T-helper 2 cell treated with Interferon-gamma antibody and Interleukin-4, amounts not matched to agents 5 μg/mL and 100 μg/mL, for 36 hours (primary cell): ENCODE measurements at regions not wholly inside any gene's neighbourhood (a gene's known extent, or its start where the extent isn't known, plus 50 kb on each side); places are given as distances from the start of the nearest gene placed in this dataset.

Experiments
- DNase-seq: peaks from one replicate; pipeline ENCODE4 v3.0.0; 2021; ENCODE audit warnings: low spot score
- H3K27ac Mint-ChIP-seq: one replicate; pipeline ENCODE4 v1.8.0; 2021; ENCODE audit warnings: mild to moderate bottlenecking, mixed read lengths
- H3K27me3 Mint-ChIP-seq: one replicate; pipeline ENCODE4 v1.8.0; 2021; ENCODE audit warnings: low read depth, mixed read lengths
- H3K36me3 Mint-ChIP-seq: one replicate; pipeline ENCODE4 v1.8.0; 2021; ENCODE audit warnings: low read depth, mixed read lengths
- H3K4me1 Mint-ChIP-seq: one replicate; pipeline ENCODE4 v1.8.0; 2021; ENCODE audit warnings: low read depth, mixed read lengths
- H3K4me3 Mint-ChIP-seq: one replicate; pipeline ENCODE4 v1.8.0; 2022; ENCODE audit warnings: mild to moderate bottlenecking, moderate library complexity, mixed read lengths
- H3K9me3 Mint-ChIP-seq: one replicate; pipeline ENCODE4 v1.8.0; 2021; ENCODE audit warnings: mixed read lengths

DNA sequence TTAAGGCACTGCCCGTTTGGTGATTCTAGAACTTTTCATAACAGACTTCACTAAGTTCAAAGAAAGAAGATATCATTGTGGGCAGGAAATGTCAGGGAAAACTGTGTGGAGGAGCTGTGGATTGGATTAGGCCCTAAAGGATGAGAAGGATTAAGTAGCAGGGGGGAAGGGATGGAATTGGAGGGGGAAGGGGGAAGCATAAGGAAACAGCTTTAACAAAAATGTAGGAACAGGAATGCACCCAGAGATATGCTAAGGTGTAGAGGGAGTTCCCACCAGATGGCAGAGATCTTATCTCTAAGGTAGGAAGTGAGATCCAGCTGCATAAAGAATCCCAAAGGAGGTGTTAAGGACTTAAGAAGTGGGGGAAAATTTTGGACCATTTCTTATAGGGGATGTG lies 114.5 kb downstream of the LARP7 start:
- no peaks in the 10 kb centered on the region for H3K9me3 Mint-ChIP-seq
- H3K27me3 Mint-ChIP-seq: peaks cover 3% of the 10 kb centered on the region
- H3K27ac Mint-ChIP-seq: no peak overlapping the region
- DNase-seq: no peak
- no peaks in the 10 kb centered on the region for H3K36me3 Mint-ChIP-seq
- no peak overlapping the region for H3K4me3 Mint-ChIP-seq
- H3K4me1 Mint-ChIP-seq: peaks cover 2% of the 10 kb centered on the region

DNA sequence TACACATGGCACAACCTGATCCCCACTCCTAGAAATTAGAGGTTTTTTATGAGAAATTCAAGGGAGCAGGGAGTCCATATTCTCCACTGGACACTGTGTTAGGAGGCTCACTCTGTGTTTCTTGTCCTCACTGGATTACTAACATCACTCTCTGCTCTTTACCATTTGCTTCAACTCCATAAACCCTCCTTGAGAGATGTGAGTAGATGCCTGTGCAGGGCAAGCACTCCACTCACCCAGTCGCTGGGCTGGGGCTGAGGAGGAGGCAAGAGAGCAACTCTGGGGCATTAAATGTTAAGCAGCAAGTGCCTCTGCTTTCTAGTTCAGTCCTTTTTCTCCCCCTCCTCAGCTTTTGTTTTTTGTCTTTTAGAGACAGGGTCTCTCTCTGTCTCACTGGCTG lies 115.1 kb downstream of the LARP7 start:
- H3K9me3 Mint-ChIP-seq: no peaks in the 10 kb centered on the region
- H3K36me3 Mint-ChIP-seq: no peaks in the 10 kb centered on the region
- no peak overlapping the region for H3K4me3 Mint-ChIP-seq
- H3K27ac Mint-ChIP-seq: no peak overlapping the region
- H3K4me1 Mint-ChIP-seq: peaks cover 2% of the 10 kb centered on the region
- no peak for DNase-seq
- peaks cover 3% of the 10 kb centered on the region for H3K27me3 Mint-ChIP-seq

DNA sequence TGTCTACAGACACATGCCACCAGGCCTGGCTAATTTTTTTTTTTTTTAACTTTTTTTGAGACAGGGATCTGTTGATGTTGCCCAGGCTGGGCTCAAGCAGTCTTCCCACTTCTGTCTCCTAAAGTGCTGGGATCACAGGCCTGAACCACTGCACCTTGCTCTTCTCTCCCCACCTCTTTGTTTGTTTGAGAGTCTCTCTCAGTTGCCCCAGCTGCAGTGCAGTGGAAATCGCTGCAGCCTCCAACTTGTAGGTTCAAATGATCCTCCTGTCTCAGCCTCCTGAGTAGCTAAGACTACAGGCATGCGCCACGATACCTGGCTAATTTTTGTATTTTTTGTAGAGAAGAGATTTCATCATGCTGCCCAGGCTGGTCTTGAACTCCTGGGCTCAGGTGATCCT lies 115.6 kb downstream of the LARP7 start:
- Mint-ChIP-seq H3K4me1 (peaks cover 2% of the 10 kb centered on the region), H3K4me3 (no peak overlapping the region), H3K27me3 (peaks cover 3% of the 10 kb centered on the region), H3K27ac (no peak overlapping the region), H3K36me3 (no peaks in the 10 kb centered on the region), H3K9me3 (no peaks in the 10 kb centered on the region)
- DNase-seq: no peak

DNA sequence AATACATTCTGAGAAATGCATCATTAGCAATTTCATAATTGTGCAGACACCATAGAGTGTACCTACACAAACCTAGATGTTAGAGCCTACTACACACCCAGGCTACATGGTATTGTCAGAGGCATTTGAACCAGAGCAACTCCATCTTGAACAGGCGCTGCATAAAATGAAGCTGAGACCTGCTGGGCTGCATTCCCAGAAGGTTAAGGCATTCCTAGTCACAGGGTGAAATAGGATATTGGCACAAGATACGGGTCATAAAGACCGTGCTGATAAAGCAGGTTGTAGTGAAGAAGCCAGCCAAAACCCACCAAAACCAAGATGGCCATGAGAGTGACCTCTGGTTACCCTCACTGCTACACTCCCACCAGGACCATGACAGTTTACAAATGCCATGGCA lies 116.4 kb downstream of the LARP7 start:
- Mint-ChIP-seq H3K27me3 (peaks cover 3% of the 10 kb centered on the region), H3K4me1 (peaks cover 2% of the 10 kb centered on the region), H3K4me3 (no peak overlapping the region), H3K36me3 (no peaks in the 10 kb centered on the region), H3K27ac (no peak overlapping the region), H3K9me3 (no peaks in the 10 kb centered on the region)
- no peak for DNase-seq

DNA sequence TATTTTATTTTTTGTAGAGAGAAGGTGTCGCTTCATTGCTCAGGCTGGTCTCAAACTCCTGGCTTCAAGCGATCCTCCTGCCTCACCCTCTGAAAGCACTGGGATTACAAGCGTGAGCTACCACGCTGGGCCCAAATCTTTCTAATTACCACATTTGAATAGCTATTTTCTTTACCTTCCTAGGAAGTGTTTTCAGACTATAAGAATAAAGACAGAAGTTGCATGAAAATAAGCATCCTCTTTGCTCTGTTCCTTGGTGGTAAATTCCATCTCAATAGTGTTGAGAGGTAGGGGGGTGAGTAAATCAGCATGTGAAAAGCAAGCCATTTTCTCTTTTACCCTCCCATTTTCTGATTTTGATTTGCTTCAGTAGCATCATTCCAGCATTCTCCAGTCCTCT lies 122.4 kb downstream of the LARP7 start:
- H3K9me3 Mint-ChIP-seq: no peaks in the 10 kb centered on the region
- H3K27ac Mint-ChIP-seq: no peak overlapping the region
- H3K27me3 Mint-ChIP-seq: no peaks in the 10 kb centered on the region
- no peaks in the 10 kb centered on the region for H3K36me3 Mint-ChIP-seq
- H3K4me1 Mint-ChIP-seq: peaks cover 2% of the 10 kb centered on the region
- H3K4me3 Mint-ChIP-seq: no peak overlapping the region
- no peak for DNase-seq

DNA sequence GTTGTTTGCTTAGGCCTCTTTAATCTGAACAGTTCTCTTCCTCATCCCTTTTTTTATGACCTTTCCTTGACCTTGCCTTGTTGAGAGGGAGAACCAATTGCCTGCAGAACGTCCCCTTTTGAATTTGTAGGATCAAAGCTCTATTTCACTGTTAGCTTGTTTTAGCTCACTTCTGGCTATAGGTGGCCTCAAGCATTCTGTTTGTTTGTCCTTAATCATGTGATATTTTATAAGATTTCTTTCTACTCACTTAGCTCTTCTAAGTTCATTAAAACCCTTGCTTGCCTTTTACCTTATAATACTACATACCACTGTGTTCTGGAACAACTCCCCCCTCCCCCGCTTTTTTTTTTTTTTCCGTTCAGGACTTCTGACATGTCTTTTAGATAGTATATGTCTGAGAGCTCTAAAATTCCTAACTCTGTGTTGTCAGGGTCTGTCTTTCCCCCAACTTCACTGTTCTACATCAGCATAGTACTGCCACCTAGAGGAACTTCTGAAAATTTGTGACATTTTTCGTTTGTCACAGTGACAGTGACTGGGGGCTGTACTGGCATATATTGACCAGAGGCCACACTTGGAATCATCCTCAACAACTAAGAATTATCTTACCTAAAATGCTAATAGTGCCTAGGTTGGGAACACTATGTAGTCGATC lies 128.5 kb downstream of the LARP7 start:
- no peaks in the 10 kb centered on the region for H3K9me3 Mint-ChIP-seq
- no peak for DNase-seq
- no peak overlapping the region for H3K27ac Mint-ChIP-seq
- H3K4me1 Mint-ChIP-seq: peaks cover 2% of the 10 kb centered on the region
- no peak overlapping the region for H3K4me3 Mint-ChIP-seq
- no peaks in the 10 kb centered on the region for H3K27me3 Mint-ChIP-seq
- no peaks in the 10 kb centered on the region for H3K36me3 Mint-ChIP-seq

DNA sequence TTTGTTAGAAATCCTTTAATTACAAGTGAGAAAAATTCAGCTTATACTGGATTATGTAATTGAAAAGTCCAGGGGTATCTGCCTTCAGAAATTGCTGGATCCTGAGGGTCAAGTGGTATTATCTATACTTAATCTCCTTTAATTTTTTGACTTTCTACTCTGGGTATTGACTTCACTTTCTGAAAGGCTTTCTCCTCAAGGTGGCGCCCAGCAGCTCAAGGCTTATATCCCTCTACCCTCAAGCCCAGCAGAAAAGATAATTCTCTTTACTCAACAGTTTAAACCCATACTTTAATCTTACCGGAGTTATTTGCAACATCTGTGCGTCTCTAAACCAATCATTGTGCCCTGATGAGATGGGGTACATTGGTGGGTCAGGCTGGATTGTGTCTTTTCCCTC lies 129.5 kb downstream of the LARP7 start:
- Mint-ChIP-seq H3K4me3 (no peak overlapping the region), H3K27ac (no peak overlapping the region), H3K27me3 (no peaks in the 10 kb centered on the region), H3K9me3 (no peaks in the 10 kb centered on the region), H3K4me1 (peaks cover 2% of the 10 kb centered on the region), H3K36me3 (no peaks in the 10 kb centered on the region)
- DNase-seq: no peak

DNA sequence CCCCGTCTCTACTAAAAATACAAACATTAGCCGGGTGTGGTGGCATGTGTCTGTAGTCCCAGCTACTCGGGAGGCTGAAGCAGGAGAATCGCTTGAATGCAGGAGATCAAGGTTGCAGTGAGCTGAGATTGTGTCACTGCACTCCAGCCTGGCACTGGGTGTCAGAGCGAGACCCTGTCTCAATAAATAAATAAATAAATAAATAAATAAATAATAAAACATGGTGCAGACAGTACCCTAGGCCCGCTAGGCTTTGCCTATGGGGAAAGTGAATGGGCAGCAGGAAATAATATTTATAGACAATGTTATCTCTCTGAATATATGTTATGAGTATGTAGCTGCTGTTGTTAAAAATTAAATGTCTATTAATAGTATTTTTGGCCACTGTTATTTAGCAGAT lies 130.4 kb downstream of the LARP7 start:
- Mint-ChIP-seq H3K4me3 (no peak overlapping the region), H3K27ac (no peak overlapping the region), H3K4me1 (peaks cover 2% of the 10 kb centered on the region), H3K9me3 (no peaks in the 10 kb centered on the region), H3K36me3 (no peaks in the 10 kb centered on the region), H3K27me3 (no peaks in the 10 kb centered on the region)
- no peak for DNase-seq

DNA sequence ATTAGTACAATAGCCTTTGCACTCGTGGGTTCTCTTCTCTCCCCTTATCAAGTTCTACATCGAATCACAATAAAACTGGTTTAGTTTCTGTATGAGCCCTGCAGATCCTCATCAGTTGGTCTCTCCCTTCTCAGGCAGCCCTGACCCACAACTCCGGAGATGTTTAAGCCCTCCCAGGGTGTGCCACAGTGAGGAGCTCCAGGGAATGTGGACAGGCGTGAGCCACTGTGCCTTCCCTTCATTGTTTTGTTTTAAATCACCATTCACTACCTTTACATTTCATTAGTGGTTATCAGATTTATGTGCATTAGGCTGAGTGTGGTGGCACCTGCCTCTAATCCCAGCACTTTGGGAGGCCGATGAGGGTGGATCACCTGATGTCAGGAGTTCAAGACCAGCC lies 133.2 kb downstream of the LARP7 start:
- no peaks in the 10 kb centered on the region for H3K27me3 Mint-ChIP-seq
- no peak overlapping the region for H3K27ac Mint-ChIP-seq
- DNase-seq: no peak
- no peak overlapping the region for H3K4me3 Mint-ChIP-seq
- H3K36me3 Mint-ChIP-seq: no peaks in the 10 kb centered on the region
- H3K4me1 Mint-ChIP-seq: no peaks in the 10 kb centered on the region
- no peaks in the 10 kb centered on the region for H3K9me3 Mint-ChIP-seq

DNA sequence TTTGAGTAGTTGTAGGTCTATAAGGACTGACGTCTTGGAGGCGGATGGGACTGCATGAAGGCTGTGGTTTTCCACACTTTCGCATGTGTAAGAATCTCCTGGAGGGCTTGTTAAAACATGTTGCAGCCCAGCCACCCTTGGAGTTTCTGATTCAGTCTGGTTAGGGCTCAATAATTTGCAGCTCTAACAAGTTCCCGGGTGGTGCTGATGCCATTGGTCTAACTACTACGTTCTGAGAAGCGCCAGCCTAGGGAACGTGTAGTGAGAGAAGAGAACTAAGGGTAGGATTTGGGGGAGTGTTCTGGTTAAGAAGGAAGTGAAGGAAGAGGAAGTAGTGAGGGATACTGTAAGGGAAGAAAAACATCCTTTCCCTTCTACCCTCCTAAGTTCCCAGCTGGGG lies 138.9 kb downstream of the LARP7 start:
- Mint-ChIP-seq H3K27me3 (no peaks in the 10 kb centered on the region), H3K27ac (no peak overlapping the region), H3K4me1 (no peaks in the 10 kb centered on the region), H3K4me3 (no peak overlapping the region), H3K9me3 (no peaks in the 10 kb centered on the region), H3K36me3 (no peaks in the 10 kb centered on the region)
- DNase-seq: no peak

DNA sequence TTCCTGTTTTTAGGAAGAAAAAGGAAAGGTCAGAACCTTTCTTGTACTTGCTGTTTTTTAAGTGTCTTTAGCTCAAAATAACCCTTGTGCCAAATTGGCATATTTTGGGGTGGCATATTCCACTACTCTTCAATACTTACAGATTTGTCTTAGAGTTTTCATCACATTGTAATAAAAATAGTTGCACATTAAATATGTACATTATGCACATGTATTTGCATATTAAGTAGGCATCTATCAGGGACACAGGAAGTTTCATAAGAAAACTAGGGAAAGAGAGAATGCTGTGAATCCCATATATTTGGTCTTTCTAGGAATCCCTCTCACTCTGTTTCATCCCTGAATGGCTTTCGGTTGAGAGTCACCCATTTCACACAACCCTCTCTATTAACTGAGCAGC lies 139.6 kb downstream of the LARP7 start:
- Mint-ChIP-seq H3K27ac (no peak overlapping the region), H3K4me1 (no peaks in the 10 kb centered on the region), H3K27me3 (no peaks in the 10 kb centered on the region), H3K9me3 (no peaks in the 10 kb centered on the region), H3K4me3 (no peak overlapping the region), H3K36me3 (no peaks in the 10 kb centered on the region)
- no peak for DNase-seq

DNA sequence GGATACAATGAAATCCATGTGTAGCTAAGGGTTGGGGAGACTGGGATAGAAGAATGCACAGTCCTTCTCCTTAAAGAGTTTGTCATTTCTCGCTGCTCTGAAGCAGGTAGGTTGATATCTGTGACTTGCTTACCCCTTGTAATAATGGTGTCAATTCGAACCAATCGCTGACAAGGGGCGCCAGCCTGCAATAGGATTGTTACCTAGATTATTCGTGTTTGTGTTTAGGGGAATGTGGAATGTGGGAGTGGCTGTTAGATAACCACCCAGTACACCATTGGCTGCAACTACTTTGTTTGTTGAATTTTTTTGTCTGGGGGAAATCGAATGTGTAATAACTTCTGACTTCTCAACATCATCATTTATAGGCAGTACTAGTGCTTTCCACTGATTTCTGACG lies 141.6 kb downstream of the LARP7 start:
- no peak for DNase-seq
- H3K27me3 Mint-ChIP-seq: no peaks in the 10 kb centered on the region
- no peak overlapping the region for H3K27ac Mint-ChIP-seq
- H3K4me1 Mint-ChIP-seq: no peaks in the 10 kb centered on the region
- H3K4me3 Mint-ChIP-seq: no peak overlapping the region
- H3K36me3 Mint-ChIP-seq: no peaks in the 10 kb centered on the region
- no peaks in the 10 kb centered on the region for H3K9me3 Mint-ChIP-seq

DNA sequence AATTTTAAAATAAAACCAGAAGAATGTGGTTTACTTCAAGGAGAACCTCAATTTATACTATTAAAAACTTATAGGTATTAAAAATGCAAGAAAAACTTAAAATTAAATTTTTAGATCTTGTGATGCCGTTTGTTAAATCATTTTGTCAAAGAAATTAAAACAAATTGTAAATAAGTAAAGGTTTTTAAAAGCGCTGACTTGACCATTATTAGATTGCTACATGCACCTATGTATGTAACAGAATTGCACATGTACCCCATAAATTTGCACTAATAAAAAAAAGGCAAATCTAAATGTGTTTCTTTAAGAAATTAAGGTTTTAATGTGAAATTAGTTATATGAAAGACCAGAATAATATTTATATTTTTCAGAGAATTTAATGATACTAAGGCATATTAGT lies 156.1 kb downstream of the LARP7 start:
- H3K4me1 Mint-ChIP-seq: peaks cover 2% of the 10 kb centered on the region
- H3K27ac Mint-ChIP-seq: no peak overlapping the region
- no peak for DNase-seq
- peaks cover 9% of the 10 kb centered on the region for H3K27me3 Mint-ChIP-seq
- no peaks in the 10 kb centered on the region for H3K9me3 Mint-ChIP-seq
- H3K36me3 Mint-ChIP-seq: no peaks in the 10 kb centered on the region
- no peak overlapping the region for H3K4me3 Mint-ChIP-seq

DNA sequence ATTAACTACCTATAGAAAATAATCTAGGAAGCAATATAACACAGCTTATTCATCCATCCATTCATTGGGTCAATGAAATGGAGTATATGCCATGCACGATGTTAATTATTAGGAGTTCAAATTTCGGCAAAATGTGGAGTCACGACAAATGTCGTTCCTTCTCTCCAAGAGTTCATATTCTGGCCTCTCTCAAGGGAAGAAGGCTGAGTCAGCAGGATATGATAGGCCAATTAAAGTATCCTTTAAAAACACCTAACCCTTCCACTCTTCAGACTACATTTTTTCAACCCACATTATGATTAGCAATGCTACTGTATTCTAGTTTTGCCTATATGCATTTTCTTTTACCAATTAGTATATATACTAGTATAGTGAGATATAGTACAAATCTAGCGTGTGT lies 163.1 kb downstream of the LARP7 start:
- H3K4me1 Mint-ChIP-seq: peaks cover 4% of the 10 kb centered on the region
- H3K27ac Mint-ChIP-seq: no peak overlapping the region
- H3K27me3 Mint-ChIP-seq: peaks cover 7% of the 10 kb centered on the region
- no peaks in the 10 kb centered on the region for H3K9me3 Mint-ChIP-seq
- DNase-seq: no peak
- H3K36me3 Mint-ChIP-seq: no peaks in the 10 kb centered on the region
- H3K4me3 Mint-ChIP-seq: no peak overlapping the region

DNA sequence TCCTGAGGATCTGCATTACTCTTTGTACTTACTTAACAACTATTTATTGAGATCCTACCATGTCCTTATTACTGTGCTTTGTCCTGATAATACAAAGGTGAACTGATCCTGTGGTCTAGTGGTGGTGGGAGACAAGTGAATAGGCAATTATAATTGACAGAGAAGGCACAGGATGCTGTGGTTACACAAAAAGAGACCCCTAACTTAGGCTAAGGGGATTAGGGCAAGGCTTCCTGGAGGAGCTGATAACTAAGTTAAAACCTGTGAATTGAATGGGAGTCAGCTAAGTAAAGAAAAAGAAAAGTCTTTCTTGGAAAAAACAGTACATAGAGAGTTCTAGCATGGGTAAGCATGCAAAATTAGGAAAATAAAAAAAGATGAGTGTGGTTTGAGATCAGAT lies 164.4 kb downstream of the LARP7 start:
- DNase-seq: no peak
- Mint-ChIP-seq H3K4me1 (peaks cover 4% of the 10 kb centered on the region), H3K4me3 (no peak overlapping the region), H3K27me3 (peaks cover 7% of the 10 kb centered on the region), H3K27ac (no peak overlapping the region), H3K9me3 (no peaks in the 10 kb centered on the region), H3K36me3 (no peaks in the 10 kb centered on the region)
